Skin epidermis (tissue), 12 donors: ENCODE measurements at regions not wholly inside any gene's neighbourhood (a gene's known extent, or its start where the extent isn't known, plus 50 kb on each side); places are given as distances from the start of the nearest gene placed in this dataset.

ENCODE experiments used
- H3K27ac ChIP-seq, 21 experiments: fragments of 200-600 bp; sonication (generic) in 11 of 21; one replicate each; pipeline ENCODE4 v1.5.0; 2020; ENCODE audit warnings: mild to moderate bottlenecking in 3 of 21, inconsistent platforms in 2 of 21, moderate library complexity in 2 of 21
- H3K4me3 ChIP-seq, 7 experiments: fragments of 200-600 bp; sonication (generic) in 2 of 7; one replicate each; pipeline ENCODE4 v1.5.0; 2020; ENCODE audit warnings: inconsistent platforms in 2 of 7, mild to moderate bottlenecking in 2 of 7, moderate library complexity in 1 of 7

DNA sequence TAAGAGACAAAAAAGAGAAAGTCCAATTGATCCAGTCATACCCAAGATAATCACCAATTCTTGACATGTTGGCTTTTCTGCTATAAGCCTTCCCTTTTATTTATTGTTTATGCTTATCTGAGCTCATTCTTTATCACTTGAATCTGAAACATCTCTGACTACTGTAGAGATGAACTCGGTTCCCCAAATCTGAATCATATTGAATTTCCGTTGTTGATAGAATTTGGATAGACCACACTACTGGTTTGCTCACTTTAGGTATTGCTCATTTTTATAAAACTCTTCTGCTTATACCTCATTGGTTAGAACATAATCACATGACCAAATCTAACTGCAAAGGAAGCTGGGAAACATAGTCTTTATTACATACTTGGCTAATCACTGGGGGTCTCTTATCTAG is 236.9 kb downstream of the TRIB2 start:
- Histone ChIP-seq H3K4me3 (no peak overlapping the region), H3K27ac (no peak overlapping the region)

DNA sequence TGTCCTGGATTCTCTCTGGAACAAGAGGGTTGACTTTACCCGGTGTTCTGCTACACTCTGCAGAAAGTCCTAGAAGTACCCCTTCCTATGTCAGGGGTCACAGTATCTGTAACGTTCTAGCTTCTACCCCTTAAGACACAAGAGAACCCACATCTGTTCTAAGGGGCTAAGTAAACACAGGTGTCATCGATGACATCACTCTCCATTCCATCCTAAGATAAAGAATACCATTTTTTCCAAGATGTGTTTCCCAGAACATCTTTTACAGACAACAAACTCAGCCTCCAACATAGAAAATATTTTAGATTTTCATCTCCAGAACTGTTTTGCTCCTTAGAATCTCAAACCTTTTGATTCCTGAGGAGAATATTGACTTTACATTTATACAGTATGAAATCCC is 239.1 kb downstream of the TRIB2 start:
- Histone ChIP-seq H3K4me3 (no peak overlapping the region), H3K27ac (no peak overlapping the region)

DNA sequence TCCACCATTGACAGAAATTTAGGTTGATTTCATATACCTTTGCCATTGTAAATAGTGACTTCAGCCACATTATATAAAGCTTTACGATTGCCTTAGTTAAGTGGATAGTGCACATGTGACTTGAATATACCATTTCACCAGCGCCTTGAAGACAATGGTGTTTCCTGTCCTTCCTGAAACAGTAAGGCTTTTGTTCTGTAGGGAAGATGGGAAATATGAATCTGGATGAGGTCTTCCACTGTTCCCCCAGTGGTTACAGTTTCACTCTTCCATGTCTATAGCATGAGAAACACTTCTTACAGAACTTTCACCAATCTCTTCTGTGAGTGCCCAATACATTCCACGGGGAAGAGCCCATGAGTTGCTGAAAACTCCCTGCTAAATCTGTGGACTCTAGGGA is 240.5 kb downstream of the TRIB2 start:
- H3K4me3 ChIP-seq = no peak overlapping the region
- H3K27ac ChIP-seq = no peak overlapping the region

DNA sequence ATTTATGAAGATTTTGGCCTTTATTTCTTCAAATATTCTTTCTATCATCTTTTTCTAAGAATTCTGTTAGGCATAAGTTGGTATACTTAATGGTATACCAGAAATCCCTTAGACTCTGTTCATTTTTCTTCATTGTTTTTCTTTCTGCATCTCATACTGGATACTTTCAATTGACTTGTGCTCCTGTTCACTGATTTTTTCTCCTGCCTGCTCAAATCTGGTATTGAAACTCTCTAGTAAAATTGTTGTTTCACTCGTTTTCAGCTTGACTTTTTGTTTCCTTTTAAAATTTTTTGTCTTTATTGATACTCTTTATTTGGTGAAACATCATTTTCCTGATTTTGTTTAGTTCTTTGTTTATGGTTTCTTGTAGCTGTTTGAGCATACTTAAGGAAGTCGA is 243.2 kb downstream of the TRIB2 start:
- H3K27ac ChIP-seq = no peak overlapping the region
- no peak overlapping the region for H3K4me3 ChIP-seq

DNA sequence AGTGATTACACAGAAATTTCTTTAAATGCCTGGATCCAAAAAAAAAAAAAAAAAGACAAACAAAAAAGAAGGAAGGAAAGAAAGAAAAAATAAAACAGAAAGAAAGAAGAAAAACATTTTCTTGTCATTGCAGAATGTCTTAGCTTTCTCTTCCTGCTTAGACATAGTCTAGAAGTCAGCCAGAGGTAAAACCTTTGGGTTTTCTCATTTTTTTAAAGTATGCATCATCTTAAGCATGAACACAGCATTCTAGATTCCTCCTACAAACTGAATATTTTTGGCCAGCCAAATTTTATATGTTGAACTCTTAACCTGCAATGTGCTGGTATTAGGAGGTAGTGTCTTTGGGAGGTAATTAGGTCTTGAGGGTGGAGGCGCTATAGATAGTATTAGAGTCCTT is 243.9 kb downstream of the TRIB2 start:
- Histone ChIP-seq H3K27ac (no peak overlapping the region), H3K4me3 (no peak overlapping the region)

DNA sequence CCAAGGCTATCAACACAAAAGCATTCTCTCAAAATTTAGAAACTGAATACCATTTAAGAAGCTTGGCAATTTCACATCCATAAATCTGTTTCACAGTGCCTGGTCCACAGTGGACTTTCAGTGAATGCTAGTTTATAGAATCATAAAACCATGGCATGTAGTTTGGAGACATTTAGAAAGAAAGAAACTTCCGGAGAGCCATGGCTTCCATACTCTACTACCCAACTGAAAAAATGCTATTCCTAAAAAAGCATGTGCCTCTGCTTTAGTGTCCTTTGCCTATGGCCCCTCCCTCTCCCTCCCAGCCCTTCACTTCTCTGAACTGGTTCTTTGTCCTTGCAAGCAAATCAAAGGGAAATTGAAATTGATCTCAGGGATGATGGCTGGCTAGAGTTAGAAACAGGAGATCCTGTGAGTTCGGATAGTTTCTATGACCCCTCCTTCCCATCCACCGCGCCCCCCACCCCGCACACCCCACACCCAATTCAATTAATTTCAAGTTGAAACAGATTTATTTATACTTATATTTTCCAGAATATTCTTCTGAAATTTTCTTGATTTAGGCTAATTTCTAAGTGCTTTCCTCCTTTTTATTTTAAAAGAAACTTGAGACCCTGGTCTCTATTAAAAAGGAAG is 248.3 kb downstream of the TRIB2 start:
- no peak overlapping the region for H3K4me3 ChIP-seq
- no peak overlapping the region for H3K27ac ChIP-seq

DNA sequence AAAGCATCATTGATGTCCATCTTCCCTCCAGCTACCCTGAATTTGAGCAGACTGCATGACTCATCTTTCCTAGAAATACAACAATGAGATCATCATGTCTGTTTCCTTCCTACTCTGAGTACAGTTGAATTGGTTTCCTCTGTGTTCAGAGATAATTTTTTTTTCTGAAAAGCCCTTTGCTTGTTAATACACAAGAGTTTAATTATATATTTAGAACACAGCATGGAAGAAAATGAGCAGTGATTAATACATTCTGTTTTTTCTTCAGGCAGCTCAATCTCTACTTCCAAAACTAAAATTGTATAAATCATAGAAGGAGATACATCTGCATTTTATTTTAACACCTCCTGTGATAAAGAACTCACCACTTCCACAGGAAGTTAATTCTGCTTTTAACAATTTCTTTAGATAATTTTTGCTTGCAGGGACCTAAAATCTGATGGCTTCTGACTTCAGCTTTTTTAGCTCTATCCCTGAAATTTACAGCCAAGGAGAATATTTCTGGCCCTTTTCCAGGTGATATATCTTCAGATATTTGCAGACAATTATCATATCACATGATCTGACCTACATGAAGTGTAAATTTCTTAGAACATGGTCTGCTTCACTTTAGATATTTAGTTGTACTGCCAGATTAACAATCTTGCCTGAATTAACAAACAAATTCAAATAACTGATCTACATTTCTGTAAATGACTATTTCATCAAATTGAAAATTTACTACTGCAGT is 249.0 kb downstream of the TRIB2 start:
- H3K4me3 ChIP-seq = no peak overlapping the region
- H3K27ac ChIP-seq = peak overlapping the region in 1 of 21 experiments; percentile 6

DNA sequence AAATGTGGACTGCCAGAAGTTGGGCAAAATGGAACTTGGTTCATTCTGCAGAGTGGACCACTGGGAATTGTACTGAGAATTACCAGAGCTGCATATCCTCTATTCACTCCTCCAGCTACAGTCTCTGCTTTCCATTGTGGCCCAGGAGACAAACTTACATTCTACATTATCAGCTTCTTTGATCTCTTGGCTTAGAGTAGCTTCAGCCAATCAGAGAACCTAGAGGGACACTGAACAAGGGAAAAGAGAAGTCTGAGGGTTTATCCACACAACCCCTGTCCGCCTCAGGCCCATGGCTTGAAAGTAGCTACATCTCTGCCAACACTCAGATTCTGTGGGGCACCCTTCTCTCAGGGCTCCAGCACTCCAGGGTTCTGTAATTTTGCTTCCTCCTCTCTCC is 251.1 kb downstream of the TRIB2 start:
- Histone ChIP-seq H3K27ac (no peak overlapping the region), H3K4me3 (no peak overlapping the region)

DNA sequence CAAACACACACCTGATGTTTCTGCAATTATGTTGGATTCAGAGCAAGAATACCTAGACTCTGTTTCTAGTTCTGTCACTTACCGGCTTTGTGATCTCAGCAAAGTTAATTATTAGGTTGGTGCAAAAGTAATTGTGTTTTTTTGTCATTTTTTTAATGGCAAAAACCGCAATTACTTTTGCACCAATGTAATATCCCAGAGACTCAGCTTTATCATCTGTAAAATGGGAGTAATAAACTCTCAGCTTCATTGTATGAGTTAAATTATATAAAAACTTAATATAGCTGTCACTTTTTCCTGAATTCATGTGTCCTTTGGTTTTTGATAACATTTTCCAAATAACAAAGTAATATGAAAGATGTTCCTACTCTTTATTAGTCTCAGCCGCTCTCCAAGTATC is 251.7 kb downstream of the TRIB2 start:
- H3K27ac ChIP-seq = no peak overlapping the region
- no peak overlapping the region for H3K4me3 ChIP-seq

DNA sequence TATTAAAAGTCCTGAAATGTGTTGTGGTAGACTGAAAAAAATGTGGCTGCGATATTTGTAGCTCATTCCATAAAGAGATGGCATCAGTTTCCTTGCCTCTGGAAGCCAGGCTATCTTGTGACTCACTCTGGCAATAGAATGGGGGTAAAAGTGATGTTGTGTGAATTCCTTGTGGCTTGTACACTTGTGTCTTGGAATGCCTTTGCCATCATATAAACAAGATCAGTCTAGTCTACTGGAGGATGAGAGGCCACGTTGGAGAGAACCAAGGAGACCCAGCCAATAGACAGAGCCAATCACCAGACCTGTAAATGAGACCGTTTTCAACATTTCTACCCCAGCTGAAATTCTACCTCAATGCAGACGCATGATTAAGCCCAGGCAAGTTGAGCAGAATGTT is 254.1 kb downstream of the TRIB2 start:
- Histone ChIP-seq H3K27ac (no peak overlapping the region), H3K4me3 (no peak overlapping the region)

DNA sequence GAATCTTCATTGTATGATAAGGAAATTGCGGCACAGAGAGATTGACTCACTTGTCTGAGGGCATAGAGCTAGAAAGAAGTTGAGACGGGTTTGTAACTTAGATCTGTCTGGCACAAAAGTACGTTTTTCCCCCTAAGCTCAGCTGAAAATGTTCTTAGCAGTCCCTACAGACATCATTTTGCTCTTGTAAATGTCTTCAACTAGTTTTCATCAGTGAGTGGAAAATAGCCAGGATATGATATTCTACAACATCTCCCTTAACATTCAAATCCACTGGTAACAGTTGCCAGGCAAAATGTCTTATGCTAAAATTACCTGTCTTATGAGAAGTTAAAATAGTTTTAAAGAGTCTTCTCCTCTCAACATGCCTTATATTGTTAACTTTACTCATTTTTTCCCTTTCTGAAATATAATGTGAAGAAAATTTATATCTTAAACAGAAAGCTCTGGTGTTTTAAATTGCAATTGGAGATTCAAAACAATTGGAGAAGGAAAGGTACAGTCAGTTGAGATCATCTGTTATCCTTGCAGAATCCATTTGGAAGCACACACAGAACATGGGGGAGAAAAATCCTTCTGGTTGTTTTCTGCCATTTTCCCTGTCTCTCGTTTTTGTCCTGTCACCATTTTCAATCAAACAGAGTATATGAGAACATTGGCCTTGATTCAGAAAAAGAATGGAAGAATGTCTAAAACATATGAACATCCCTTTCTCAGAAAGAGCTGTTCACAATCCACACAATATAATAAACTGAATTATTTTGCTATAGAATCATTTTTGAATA is 255.0 kb downstream of the TRIB2 start:
- H3K4me3 ChIP-seq = no peak overlapping the region
- no peak overlapping the region for H3K27ac ChIP-seq

DNA sequence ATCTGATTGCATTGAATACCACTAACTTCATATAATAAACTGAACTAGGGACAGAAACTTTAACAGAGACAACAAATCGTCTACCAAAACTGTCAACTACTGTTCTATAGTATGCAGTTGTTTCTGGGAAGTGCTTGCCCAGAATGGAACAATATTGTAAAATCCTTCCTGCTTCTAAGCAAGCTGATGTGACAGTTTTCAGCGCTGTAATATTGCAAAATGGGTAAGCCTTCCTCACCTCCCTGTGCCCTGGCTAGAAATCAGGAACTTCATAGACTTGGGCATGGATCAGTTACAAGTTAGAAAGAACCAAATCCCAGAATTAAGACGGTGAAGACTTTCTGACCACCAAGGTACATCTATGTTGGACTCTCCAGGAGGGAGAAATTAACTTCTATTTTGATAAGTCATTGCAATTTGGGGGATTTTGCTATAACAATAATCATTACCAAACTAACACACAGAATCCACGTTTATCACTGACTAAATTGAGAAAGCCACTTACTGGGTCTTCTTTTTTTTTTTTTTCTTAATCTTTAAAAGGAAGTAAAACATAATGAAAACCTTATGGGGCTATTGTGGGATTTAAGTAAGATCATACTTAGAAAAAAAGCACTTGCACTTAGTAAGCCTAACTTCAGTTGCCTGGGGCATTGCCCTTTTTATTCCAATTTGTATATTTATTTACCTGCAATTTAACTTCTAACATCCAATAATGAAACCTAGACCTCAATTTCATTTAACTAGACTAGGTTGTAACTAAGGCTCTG is 261.5 kb downstream of the TRIB2 start:
- H3K4me3 ChIP-seq = no peak overlapping the region
- H3K27ac ChIP-seq = no peak overlapping the region

DNA sequence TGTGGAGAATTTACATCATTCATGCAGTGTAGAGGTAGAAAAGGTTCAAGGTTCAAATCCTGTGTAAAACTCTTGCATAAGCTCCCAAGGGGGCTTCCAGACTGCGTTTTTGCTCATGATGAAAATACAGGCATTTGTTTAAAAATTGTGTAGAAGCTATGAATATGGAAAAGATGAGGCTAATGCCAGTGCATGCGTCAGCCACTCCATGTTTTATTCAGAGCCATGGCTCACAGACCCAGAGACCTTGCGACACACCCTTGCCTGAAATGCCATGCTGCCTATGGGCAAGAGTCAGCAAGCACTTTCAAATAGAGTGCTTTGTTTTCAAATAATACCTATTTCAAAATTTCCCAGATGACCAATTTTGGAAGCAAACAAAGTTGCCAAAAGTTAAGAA is 262.3 kb downstream of the TRIB2 start:
- H3K27ac ChIP-seq = no peak overlapping the region
- no peak overlapping the region for H3K4me3 ChIP-seq

DNA sequence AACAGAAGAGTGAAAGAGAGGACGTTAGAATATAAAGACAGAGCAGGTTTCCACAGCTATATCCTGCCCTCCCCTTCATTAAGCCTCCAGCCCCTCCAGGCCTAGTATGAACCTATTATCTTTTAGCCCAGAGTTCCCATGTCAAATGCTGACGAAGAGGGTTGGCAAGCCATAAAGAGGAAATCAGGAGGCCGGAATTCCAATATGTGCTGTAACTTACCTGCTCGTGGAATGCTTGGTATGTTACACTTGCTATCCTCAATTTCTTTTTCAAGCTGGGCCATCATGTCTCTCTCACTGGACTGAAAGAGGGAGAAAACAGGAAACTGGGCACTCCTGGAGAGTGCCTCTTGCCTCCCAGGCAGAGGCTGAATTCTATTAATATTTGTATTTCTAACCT is 264.1 kb downstream of the TRIB2 start:
- Histone ChIP-seq H3K27ac (no peak overlapping the region), H3K4me3 (no peak overlapping the region)

DNA sequence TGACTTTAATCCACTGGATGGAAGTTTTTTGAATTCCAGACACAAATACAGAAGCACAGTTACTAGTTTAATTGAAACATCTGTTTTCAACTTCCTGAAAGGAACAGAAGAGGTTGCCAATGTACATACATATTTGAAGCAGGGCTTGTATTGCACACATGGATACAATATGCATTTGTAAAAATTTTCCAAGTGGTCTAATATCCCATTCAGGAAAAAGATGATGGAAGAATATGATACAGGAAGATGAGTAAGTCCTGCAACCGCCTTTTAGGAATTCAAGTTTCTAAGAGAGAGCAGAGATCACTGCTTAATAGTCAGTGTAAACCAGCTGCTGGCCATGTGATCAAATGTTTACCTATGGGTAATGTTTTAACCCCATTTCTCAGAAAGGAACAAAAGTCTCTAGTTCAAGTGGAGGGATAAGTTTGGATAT is 265.4 kb downstream of the TRIB2 start:
- Histone ChIP-seq H3K27ac (no peak overlapping the region), H3K4me3 (no peak overlapping the region)

DNA sequence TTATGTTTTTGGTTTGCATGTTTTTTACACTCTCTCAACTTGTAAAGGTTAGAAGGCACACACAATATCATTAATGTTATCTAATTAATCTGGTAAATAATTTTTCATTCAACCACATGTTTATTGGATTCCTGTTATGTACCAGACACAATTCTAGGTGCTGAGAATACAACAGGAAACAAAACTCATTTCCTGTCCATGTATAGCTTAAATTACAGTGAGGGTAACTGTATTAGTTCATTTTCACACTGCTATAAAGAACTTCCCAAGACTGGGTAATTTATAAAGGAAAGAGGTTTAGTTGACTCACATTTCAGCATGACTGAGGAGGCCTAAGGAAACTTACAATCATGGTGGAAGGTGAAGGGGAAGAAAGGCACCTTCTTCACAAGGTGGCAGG is 270.5 kb downstream of the TRIB2 start:
- Histone ChIP-seq H3K4me3 (no peak overlapping the region), H3K27ac (no peak overlapping the region)

DNA sequence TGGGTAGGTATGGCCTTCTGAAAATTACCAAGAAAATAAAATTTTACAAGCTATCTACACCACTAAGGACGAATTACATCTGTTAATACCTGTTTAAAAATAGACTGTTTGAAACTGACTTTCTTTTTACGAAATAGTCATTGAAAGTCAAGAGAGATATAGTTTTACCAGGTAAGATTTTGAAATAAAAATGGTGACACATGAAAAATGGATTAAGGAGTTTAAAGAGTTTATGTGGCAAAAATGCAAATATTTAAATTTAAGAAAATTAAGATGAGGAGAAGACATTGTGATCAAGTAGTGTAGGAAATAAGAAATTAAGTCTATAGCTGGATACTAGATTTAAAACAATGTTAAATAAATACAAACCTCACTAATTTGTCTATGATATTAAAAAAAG is 271.5 kb downstream of the TRIB2 start:
- Histone ChIP-seq H3K27ac (no peak overlapping the region), H3K4me3 (no peak overlapping the region)

DNA sequence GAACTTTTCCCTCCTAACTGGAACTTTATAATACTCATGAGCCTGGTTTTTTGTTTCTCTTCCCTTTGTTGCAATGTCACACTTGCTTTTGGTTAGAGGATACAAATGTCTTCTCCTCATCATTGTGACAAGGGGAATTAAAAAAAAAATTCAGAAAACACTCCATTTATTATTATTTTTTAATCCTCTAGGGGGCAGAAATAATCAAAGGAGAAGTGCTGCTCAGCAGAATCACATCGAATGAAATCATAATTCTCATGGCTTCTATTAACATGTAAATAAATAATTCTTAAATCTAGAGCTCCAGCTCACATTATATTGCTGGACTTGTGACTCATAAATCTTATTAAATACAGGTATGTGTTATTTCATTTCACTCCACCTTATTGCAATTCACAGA is 273.8 kb downstream of the TRIB2 start:
- H3K27ac ChIP-seq = no peak overlapping the region

DNA sequence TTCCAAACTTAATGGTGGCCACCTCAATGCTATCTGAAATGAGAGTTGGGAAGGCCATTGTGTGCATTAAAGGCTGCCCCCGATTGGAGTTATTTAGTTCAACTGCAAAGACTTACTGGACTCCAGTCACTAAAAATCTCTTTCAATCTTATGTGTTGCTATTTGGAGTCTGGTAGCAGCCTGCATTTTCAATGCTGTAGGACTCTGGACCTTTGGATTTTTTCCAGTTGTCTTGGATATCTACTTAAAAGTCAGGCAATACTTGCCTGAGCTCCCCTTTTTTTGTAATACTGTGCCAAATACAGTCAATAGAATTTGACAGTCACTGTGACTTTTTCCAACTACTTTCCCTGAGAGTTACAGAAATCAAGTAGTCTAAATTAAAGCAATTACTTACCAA is 281.9 kb downstream of the TRIB2 start:
- H3K4me3 ChIP-seq = no peak overlapping the region
- no peak overlapping the region for H3K27ac ChIP-seq

More for the DNA sequence above, 273.8 kb downstream of the TRIB2 start:
- H3K4me3 ChIP-seq = no peak overlapping the region

DNA sequence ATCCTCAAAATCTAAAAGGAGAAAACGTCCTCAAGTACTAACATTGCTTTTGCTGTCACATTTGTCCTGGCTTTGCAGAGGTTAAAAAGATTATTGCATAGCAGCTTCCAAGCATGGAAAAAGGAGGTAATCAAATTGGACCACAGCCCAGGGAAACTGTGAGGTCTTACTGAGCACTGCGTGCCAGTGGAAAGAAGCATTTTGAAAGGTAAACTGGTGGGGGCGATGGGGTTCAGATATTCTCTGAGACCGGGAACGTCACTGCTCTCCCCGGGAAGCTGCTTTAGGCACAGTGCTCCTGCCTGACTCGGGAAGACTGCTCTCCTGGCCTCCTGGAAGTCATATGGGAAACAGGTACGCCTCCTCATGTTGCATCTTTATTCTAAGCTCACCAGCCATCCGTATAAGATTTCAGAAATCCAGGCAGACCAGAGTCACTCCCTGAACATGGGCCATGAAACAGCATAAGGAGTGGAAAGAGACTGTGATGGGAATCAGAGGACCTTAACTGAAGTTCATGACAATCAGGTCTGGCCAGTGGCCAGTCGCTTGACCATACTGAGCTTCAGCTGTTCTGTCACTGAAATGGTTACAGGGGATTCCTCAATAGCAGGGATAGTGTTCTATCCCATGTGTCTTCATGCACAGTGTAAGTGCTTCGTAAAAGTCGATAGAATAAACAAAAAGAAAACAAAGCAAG is 284.1 kb downstream of the TRIB2 start:
- Histone ChIP-seq H3K27ac (no peak overlapping the region), H3K4me3 (no peak overlapping the region)
